Nephron (organoid): ENCODE measurements at regions not wholly inside any gene's neighbourhood (a gene's known extent, or its start where the extent isn't known, plus 50 kb on each side); places are given as distances from the start of the nearest gene placed in this dataset.

Experiments used
- H3K27ac Mint-ChIP-seq, 3 experiments: 2 replicates each; pipeline ENCODE4 v1.8.0; 2020; ENCODE audit warnings: mixed read lengths in 3 of 3, mild to moderate bottlenecking in 2 of 3, moderate library complexity in 1 of 3
- H3K27me3 Mint-ChIP-seq: 2 replicates; pipeline ENCODE4 v1.8.0; 2021; ENCODE audit warnings: low read depth, mild to moderate bottlenecking, moderate library complexity, mixed read lengths
- H3K36me3 Mint-ChIP-seq: 2 replicates; pipeline ENCODE4 v1.8.0; 2020; ENCODE audit warnings: low read depth, mixed read lengths
- H3K4me1 Mint-ChIP-seq: 2 replicates; pipeline ENCODE4 v1.8.0; 2020; ENCODE audit warnings: mixed read lengths
- H3K4me3 Mint-ChIP-seq, 3 experiments: 2 replicates each; pipeline ENCODE4 v1.8.0; 2020; ENCODE audit warnings: mild to moderate bottlenecking in 3 of 3, mixed read lengths in 3 of 3, moderate library complexity in 2 of 3
- H3K9me3 Mint-ChIP-seq: 2 replicates; pipeline ENCODE4 v1.8.0; 2020; ENCODE audit warnings: mixed read lengths
- CTCF ChIP-seq, 3 experiments: fragments of 200-600 bp; sonication (generic); IDR thresholded peaks; one replicate each; pipeline ENCODE4 v1.5.0; 2021; ENCODE audit warnings: antibody characterized with exemption in 3 of 3; ENCODE audit not compliant: unreplicated experiment in 3 of 3

DNA sequence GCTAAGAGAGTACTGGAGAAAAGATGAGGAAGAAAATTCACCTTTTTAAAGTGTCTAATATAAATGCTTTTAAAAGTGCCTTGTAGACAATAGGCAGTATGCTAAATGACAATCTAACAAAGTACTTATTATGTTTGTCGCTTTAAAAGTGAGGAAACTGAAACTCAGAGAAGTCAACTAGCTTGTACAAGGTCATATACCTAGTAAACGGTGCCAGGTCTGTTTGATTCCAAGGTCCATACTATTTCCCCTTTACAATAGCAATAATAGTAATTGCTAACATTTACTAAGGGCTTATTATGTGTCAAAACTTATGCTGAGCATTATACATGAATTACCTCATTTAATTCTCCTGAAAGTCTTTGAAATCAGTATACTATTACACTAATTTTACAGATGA, 328.6 kb upstream of the SLC24A2 start:
- H3K27me3 Mint-ChIP-seq: no peaks in the 10 kb centered on the region

DNA sequence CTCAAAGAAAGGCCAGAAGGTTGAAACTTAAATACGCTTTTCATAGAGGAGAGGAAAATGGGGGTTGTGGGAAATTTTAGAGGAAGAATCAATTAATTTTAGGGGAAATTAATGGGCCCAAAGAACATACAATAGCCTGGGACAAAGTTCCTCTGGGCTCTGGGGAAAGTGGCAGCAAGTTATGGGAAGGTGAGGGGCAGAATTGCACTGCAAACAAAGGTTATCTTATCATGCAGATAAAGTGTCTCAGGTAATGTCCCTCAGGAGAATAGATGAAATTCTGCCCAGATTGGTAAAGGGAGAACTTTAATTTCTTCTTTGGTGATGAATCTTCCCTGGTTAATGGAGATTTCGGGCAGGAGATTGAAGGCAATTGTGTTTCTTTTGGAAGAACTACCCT, 326.1 kb upstream of the SLC24A2 start:
- H3K9me3 Mint-ChIP-seq: peaks cover 23% of the 10 kb centered on the region
- H3K27ac Mint-ChIP-seq: no peak overlapping the region
- TF ChIP-seq CTCF (IDR thresholded peaks at IDR 0.05; ENCODE audit: unreplicated experiment in 3 of 3): no peak
- H3K27me3 Mint-ChIP-seq: no peaks in the 10 kb centered on the region
- no peaks in the 10 kb centered on the region for H3K4me1 Mint-ChIP-seq
- H3K4me3 Mint-ChIP-seq: no peak overlapping the region
- H3K36me3 Mint-ChIP-seq: no peaks in the 10 kb centered on the region

More for the DNA sequence above, 328.6 kb upstream of the SLC24A2 start:
- TF ChIP-seq CTCF (IDR thresholded peaks at IDR 0.05; ENCODE audit: unreplicated experiment in 3 of 3): no peak
- Mint-ChIP-seq H3K4me3 (no peak overlapping the region), H3K9me3 (peaks cover 23% of the 10 kb centered on the region), H3K36me3 (no peaks in the 10 kb centered on the region), H3K4me1 (no peaks in the 10 kb centered on the region), H3K27ac (peak overlapping the region in 2 of 3 experiments; percentile 47 to 61)

- TF ChIP-seq CTCF (IDR thresholded peaks at IDR 0.05; ENCODE audit: unreplicated experiment in 3 of 3): no peak
- Mint-ChIP-seq H3K4me1 (no peaks in the 10 kb centered on the region), H3K27me3 (no peaks in the 10 kb centered on the region), H3K4me3 (no peak overlapping the region), H3K27ac (no peak overlapping the region), H3K36me3 (no peaks in the 10 kb centered on the region), H3K9me3 (peaks cover 20% of the 10 kb centered on the region)
Measured at GRCh38 chr9:20112205-20112783, 323.5 kb upstream of the SLC24A2 start.

- Mint-ChIP-seq H3K4me3 (no peak overlapping the region), H3K36me3 (no peaks in the 10 kb centered on the region), H3K9me3 (peaks cover 18% of the 10 kb centered on the region), H3K27ac (no peak overlapping the region), H3K4me1 (no peaks in the 10 kb centered on the region), H3K27me3 (no peaks in the 10 kb centered on the region)
- TF ChIP-seq CTCF (IDR thresholded peaks at IDR 0.05; ENCODE audit: unreplicated experiment in 3 of 3): no peak
Measured at GRCh38 chr9:20111173-20111843, 322.5 kb upstream of the SLC24A2 start.

DNA sequence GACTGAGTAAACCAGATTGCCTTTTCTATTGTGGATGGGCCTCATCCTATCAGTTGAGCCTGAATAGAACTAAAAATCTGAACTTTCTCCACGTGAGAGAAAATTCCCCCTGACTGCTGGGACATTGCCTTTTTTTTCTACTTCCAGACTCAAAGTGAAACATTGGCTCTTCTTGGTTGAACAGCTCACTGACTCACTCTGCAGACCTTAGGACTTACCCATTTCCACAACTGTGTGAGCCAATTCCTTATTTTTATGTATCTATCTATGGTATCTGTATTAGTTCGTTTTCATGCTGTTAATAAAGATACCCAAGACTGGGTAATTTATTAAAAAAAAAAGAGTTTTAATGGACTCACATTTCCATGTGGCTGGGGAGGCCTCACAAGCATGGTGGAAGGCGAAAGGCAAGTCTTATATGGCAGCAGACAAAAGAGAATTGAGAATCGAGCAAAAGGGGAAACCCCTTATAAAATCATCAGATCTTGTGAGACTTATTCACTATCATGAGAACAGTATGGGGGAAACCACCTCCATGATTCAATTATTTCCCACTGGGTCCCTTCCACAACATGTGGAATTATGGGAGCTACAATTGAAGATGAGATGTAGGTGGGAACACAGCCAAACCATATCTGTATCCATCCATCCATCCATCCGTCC, 306.7 kb upstream of the SLC24A2 start:
- Mint-ChIP-seq H3K9me3 (peaks cover 23% of the 10 kb centered on the region), H3K27me3 (peaks cover 8% of the 10 kb centered on the region)

More for the DNA sequence above, 306.7 kb upstream of the SLC24A2 start:
- no peak overlapping the region for H3K4me3 Mint-ChIP-seq
- no peaks in the 10 kb centered on the region for H3K4me1 Mint-ChIP-seq
- H3K36me3 Mint-ChIP-seq: no peaks in the 10 kb centered on the region
- H3K27ac Mint-ChIP-seq: no peak overlapping the region
- no peak for TF ChIP-seq CTCF (IDR thresholded peaks at IDR 0.05; ENCODE audit: unreplicated experiment in 3 of 3)
